GM23338 (cell line): ENCODE measurements at regions not wholly inside any gene's neighbourhood (a gene's known extent, or its start where the extent isn't known, plus 50 kb on each side); places are given as distances from the start of the nearest gene placed in this dataset.

ENCODE experiments used
- ATAC-seq: fragments of 200-7000 bp; cut with Tn5 transposase; 3 replicates; pipeline ENCODE4 v1.9.1; 2020
- DNase-seq: peaks from one replicate; pipeline ENCODE4 v3.0.0-alpha.2; 2015; ENCODE audit warnings: low spot score
- H2AFZ ChIP-seq: fragments of 200-600 bp; sonication (generic); 2 replicates; pipeline ENCODE4 v1.8.0; 2016; ENCODE audit warnings: antibody characterized with exemption, mild to moderate bottlenecking, moderate library complexity
- H3F3A ChIP-seq: fragments of 200-600 bp; sonication (generic); replicated peaks from 2 replicates; pipeline ENCODE4 v1.8.0; 2017; ENCODE audit warnings: antibody characterized with exemption, mixed run types, low read depth
- H3K27ac ChIP-seq: fragments of 200-600 bp; sonication (generic); 2 replicates; pipeline ENCODE4 v1.6.1; 2016; ENCODE audit warnings: low read depth
- H3K27me3 ChIP-seq: fragments of 200-600 bp; sonication (generic); 2 replicates; pipeline ENCODE4 v1.8.0; 2016; ENCODE audit warnings: mild to moderate bottlenecking, mixed run types, moderate library complexity; ENCODE audit not compliant: insufficient read depth
- H3K36me3 ChIP-seq: fragments of 200-600 bp; sonication (generic); 2 replicates; pipeline ENCODE4 v1.8.0; 2016; ENCODE audit warnings: mild to moderate bottlenecking; ENCODE audit not compliant: insufficient read depth
- H3K4me1 ChIP-seq: fragments of 200-600 bp; sonication (generic); 2 replicates; pipeline ENCODE4 v1.8.0; 2016; ENCODE audit warnings: mild to moderate bottlenecking, moderate library complexity; ENCODE audit not compliant: insufficient read depth
- H3K4me2 ChIP-seq: fragments of 200-600 bp; sonication (generic); 2 replicates; pipeline ENCODE4 v1.7.1; 2017; ENCODE audit warnings: mixed run types
- H3K4me3 ChIP-seq: fragments of 200-600 bp; sonication (generic); 2 replicates; pipeline ENCODE4 v1.6.1; 2016; ENCODE audit warnings: mixed run types
- H3K79me2 ChIP-seq: fragments of 200-600 bp; sonication (generic); replicated peaks from 2 replicates; pipeline ENCODE4 v1.8.0; 2017; ENCODE audit warnings: mild to moderate bottlenecking; ENCODE audit not compliant: insufficient read depth
- H3K9me2 ChIP-seq: fragments of 200-600 bp; sonication (generic); 2 replicates; pipeline ENCODE4 v1.8.0; 2017; ENCODE audit not compliant: insufficient read depth
- H4K20me1 ChIP-seq: fragments of 200-600 bp; sonication (generic); replicated peaks from 2 replicates; pipeline ENCODE4 v1.8.0; 2017; ENCODE audit warnings: mild to moderate bottlenecking; ENCODE audit not compliant: insufficient read depth
- H3K27ac Mint-ChIP-seq: 2 replicates; pipeline ENCODE4 v1.8.0; 2020; ENCODE audit warnings: inconsistent platforms, mild to moderate bottlenecking, moderate library complexity, mixed read lengths
- H3K27me3 Mint-ChIP-seq: 3 replicates; pipeline ENCODE4 v1.8.0; 2022; ENCODE audit warnings: low read depth, mild to moderate bottlenecking, moderate library complexity, mixed read lengths, inconsistent platforms; ENCODE audit not compliant: insufficient read depth, poor library complexity
- H3K36me3 Mint-ChIP-seq: 3 replicates; pipeline ENCODE4 v1.8.0; 2021; ENCODE audit warnings: low read depth, mild to moderate bottlenecking, inconsistent platforms, moderate library complexity, mixed read lengths
- H3K4me1 Mint-ChIP-seq: 3 replicates; pipeline ENCODE4 v1.8.0; 2020; ENCODE audit warnings: mild to moderate bottlenecking, inconsistent platforms, mixed read lengths
- H3K4me3 Mint-ChIP-seq: 3 replicates; pipeline ENCODE4 v1.8.0; 2021; ENCODE audit warnings: moderate library complexity, mild to moderate bottlenecking, inconsistent platforms, mixed read lengths
- H3K9me3 Mint-ChIP-seq: 3 replicates; pipeline ENCODE4 v1.8.0; 2020; ENCODE audit warnings: moderate library complexity, mild to moderate bottlenecking, inconsistent platforms, mixed read lengths
- CREB1 ChIP-seq: fragments of 250-450 bp; sonication (Bioruptor Pico); IDR thresholded peaks from 2 replicates; pipeline ENCODE4 v1.5.0; 2020; ENCODE audit warnings: low read depth, mild to moderate bottlenecking, moderate library complexity
- CTCF ChIP-seq, 2 experiments: fragments of 200-600 bp in 1 of 2; sonication (generic) in 1 of 2; conservative IDR thresholded peaks; 2 replicates each; pipeline versions ENCODE4 v1.5.1 to v1.6.1; 2016 to 2017; ENCODE audit warnings: antibody characterized with exemption in 2 of 2, low read depth in 2 of 2, mild to moderate bottlenecking in 2 of 2, moderate library complexity in 1 of 2
- EZH2 ChIP-seq: fragments of 200-600 bp; sonication (generic); IDR thresholded peaks from one replicate; pipeline ENCODE4 v1.8.0; 2017; ENCODE audit warnings: antibody characterized with exemption, mild to moderate bottlenecking, low read depth; ENCODE audit not compliant: unreplicated experiment
- EZH2phosphoT487 ChIP-seq: fragments of 200-600 bp; sonication (generic); IDR thresholded peaks from one replicate; pipeline ENCODE4 v1.8.1; 2018; ENCODE audit warnings: antibody characterized with exemption; ENCODE audit not compliant: unreplicated experiment
- JUNB ChIP-seq: IDR thresholded peaks from one replicate; pipeline ENCODE4 v1.6.1; 2016; ENCODE audit warnings: antibody characterized with exemption; ENCODE audit not compliant: unreplicated experiment
- NANOG ChIP-seq: IDR thresholded peaks from 2 replicates; pipeline ENCODE4 v1.6.1; 2016; ENCODE audit warnings: antibody characterized with exemption, borderline replicate concordance
- POLR2AphosphoS5 ChIP-seq: IDR thresholded peaks from 2 replicates; pipeline ENCODE4 v1.6.1; 2016; ENCODE audit warnings: antibody characterized with exemption, low read depth
- STAT1 ChIP-seq: IDR thresholded peaks from one replicate; pipeline ENCODE4 v1.6.1; 2016; ENCODE audit warnings: antibody characterized with exemption; ENCODE audit not compliant: unreplicated experiment
- ZNF114 ChIP-seq: fragments of 250-450 bp; sonication (Bioruptor Pico); IDR thresholded peaks from 2 replicates; pipeline ENCODE4 v1.5.0; 2020; ENCODE audit warnings: mild to moderate bottlenecking, moderate library complexity
- ZNF331 ChIP-seq: fragments of 250-450 bp; sonication (Bioruptor Pico); IDR thresholded peaks from 2 replicates; pipeline ENCODE4 v1.5.0; 2020; ENCODE audit warnings: low read depth, mild to moderate bottlenecking, moderate library complexity
- TF ChIP-seq, protein P1 (sequence below): IDR thresholded peaks from 2 replicates; pipeline ENCODE4 v1.6.1; 2016; ENCODE audit warnings: antibody characterized with exemption
- TF ChIP-seq, protein P2 (sequence below): IDR thresholded peaks from one replicate; pipeline ENCODE4 v1.6.1; 2018; ENCODE audit warnings: antibody characterized with exemption; ENCODE audit not compliant: unreplicated experiment

- TF ChIP-seq, protein P1, sequence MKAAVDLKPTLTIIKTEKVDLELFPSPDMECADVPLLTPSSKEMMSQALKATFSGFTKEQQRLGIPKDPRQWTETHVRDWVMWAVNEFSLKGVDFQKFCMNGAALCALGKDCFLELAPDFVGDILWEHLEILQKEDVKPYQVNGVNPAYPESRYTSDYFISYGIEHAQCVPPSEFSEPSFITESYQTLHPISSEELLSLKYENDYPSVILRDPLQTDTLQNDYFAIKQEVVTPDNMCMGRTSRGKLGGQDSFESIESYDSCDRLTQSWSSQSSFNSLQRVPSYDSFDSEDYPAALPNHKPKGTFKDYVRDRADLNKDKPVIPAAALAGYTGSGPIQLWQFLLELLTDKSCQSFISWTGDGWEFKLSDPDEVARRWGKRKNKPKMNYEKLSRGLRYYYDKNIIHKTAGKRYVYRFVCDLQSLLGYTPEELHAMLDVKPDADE, result no peak
- TF ChIP-seq EZH2 (no peak), POLR2AphosphoS5 (no peak), CREB1 (no peak)
Observed at GRCh38 chr6:44529146-44529905, 141.8 kb downstream of the CDC5L start (continued).

DNA sequence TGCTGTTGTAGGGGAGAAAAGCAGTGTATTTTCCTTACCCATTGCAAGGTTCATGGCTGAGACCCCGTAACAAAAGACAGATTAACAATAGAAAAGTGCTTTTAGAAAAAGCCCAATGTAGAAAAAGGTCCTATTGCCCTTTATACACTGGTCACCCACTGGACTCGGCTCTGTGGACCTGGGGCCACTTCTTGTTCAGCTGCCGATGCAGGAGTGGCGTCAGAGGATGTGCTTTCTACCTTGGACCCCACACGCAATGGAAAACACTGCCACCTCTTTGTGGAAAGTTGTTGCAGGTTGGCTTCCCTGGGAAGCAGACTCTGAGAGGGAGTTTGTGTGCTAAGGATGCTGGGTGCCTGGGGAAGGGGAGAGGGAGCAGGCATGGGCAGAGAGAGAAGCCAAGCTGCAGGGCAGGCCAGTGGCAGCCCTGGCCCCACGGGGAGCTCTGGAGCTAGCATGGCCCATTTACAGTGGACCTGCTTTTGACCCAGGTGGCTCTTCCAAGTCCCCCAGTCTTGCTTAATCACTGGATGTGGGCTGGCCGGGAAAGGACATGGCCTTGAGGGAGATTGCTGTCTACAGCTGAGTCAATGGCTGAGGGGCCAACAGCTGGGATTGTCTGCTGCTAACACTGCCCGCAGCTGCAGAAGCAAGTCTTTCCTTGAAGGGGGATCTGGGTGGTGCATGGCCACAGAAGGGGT is 142.9 kb downstream of the CDC5L start:
- H3K9me3 Mint-ChIP-seq, result no peaks in the 10 kb centered on the region
- H3K4me1 ChIP-seq, result no peaks in the 10 kb centered on the region
- no peak overlapping the region for H3K4me3 ChIP-seq
- no peak overlapping the region for H3K27ac ChIP-seq
- peak overlapping the region; percentile 63; the same call in 1 of the 2 replicates for H2AFZ ChIP-seq
- no peaks in the 10 kb centered on the region; the same call in 2 of the 3 replicates for H3K36me3 Mint-ChIP-seq
- no peak overlapping the region for H3K4me3 Mint-ChIP-seq
- H3F3A ChIP-seq, result no peaks in the 10 kb centered on the region
- no peaks in the 10 kb centered on the region for H3K36me3 ChIP-seq
- no peak overlapping the region for H3K27ac Mint-ChIP-seq
- H3K4me2 ChIP-seq, result no peak overlapping the region
- no peaks in the 10 kb centered on the region for H3K79me2 ChIP-seq
- no peak for DNase-seq
- H3K27me3 Mint-ChIP-seq, result peaks cover 10% of the 10 kb centered on the region
- 0 out of 2 replicates have a peak, but pooled peaks cover 6% of the 10 kb centered on the region for H3K9me2 ChIP-seq
- H4K20me1 ChIP-seq, result no peaks in the 10 kb centered on the region
- H3K4me1 Mint-ChIP-seq, result peaks cover 17% of the 10 kb centered on the region
- no peaks in the 10 kb centered on the region for H3K27me3 ChIP-seq
- ATAC-seq, result no peak
- TF ChIP-seq, protein P2, sequence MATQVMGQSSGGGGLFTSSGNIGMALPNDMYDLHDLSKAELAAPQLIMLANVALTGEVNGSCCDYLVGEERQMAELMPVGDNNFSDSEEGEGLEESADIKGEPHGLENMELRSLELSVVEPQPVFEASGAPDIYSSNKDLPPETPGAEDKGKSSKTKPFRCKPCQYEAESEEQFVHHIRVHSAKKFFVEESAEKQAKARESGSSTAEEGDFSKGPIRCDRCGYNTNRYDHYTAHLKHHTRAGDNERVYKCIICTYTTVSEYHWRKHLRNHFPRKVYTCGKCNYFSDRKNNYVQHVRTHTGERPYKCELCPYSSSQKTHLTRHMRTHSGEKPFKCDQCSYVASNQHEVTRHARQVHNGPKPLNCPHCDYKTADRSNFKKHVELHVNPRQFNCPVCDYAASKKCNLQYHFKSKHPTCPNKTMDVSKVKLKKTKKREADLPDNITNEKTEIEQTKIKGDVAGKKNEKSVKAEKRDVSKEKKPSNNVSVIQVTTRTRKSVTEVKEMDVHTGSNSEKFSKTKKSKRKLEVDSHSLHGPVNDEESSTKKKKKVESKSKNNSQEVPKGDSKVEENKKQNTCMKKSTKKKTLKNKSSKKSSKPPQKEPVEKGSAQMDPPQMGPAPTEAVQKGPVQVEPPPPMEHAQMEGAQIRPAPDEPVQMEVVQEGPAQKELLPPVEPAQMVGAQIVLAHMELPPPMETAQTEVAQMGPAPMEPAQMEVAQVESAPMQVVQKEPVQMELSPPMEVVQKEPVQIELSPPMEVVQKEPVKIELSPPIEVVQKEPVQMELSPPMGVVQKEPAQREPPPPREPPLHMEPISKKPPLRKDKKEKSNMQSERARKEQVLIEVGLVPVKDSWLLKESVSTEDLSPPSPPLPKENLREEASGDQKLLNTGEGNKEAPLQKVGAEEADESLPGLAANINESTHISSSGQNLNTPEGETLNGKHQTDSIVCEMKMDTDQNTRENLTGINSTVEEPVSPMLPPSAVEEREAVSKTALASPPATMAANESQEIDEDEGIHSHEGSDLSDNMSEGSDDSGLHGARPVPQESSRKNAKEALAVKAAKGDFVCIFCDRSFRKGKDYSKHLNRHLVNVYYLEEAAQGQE, result no peak
- TF ChIP-seq ZNF331 (CRISPR knock-in tag) (no peak), NANOG (no peak), CREB1 (no peak), CTCF (conservative IDR thresholded peaks at IDR 0.05; ENCODE audit: low read depth in 2 of 2) (no peak), ZNF114 (CRISPR knock-in tag) (no peak), POLR2AphosphoS5 (no peak), EZH2phosphoT487 (no peak), STAT1 (no peak), JUNB (no peak), EZH2 (no peak)
- TF ChIP-seq, protein P1, result no peak
